ENCODE measurements at regions not wholly inside any gene's neighbourhood (a gene's known extent, or its start where the extent isn't known, plus 50 kb on each side); places are given as distances from the start of the nearest gene placed in this dataset.
"Not testable (repeated sequence)": the region's sequence is repeated elsewhere in the genome, so short reads cannot be mapped to it uniquely, and the experiment has no call there.

- H3K27me3 ChIP-seq (ENCODE audit: control insufficient read depth, insufficient read depth, low read length): no peaks in the 10 kb centered on the region
- H3K9ac ChIP-seq (ENCODE audit: low read length): no peak overlapping the region
- H3K9me3 ChIP-seq (ENCODE audit: control insufficient read depth, low read depth, low read length): no peaks in the 10 kb centered on the region
- H3K36me3 ChIP-seq (ENCODE audit: control insufficient read depth, low read depth, low read length): no peaks in the 10 kb centered on the region
- no peak overlapping the region for H3K4me3 ChIP-seq (ENCODE audit: low read length)
- no peaks in the 10 kb centered on the region for H3K4me1 ChIP-seq (ENCODE audit: control insufficient read depth, low read depth, low read length)
- H3K27ac ChIP-seq (ENCODE audit: low read length): no peak overlapping the region
These were observed 653.3 kb upstream of the MIS18BP1 start for GRCh38 chr14:45906257-45906656.

- no peaks in the 10 kb centered on the region for H3K27me3 ChIP-seq (ENCODE audit: control insufficient read depth, insufficient read depth, low read length)
- H3K27ac ChIP-seq (ENCODE audit: low read length): no peak overlapping the region
- H3K4me1 ChIP-seq (ENCODE audit: control insufficient read depth, low read depth, low read length): no peaks in the 10 kb centered on the region
- no peaks in the 10 kb centered on the region for H3K9me3 ChIP-seq (ENCODE audit: control insufficient read depth, low read depth, low read length)
- H3K4me3 ChIP-seq (ENCODE audit: low read length): no peak overlapping the region
- H3K9ac ChIP-seq (ENCODE audit: low read length): no peak overlapping the region
- H3K36me3 ChIP-seq (ENCODE audit: control insufficient read depth, low read depth, low read length): no peaks in the 10 kb centered on the region
These were observed 652.7 kb upstream of the MIS18BP1 start for GRCh38 chr14:45905672-45906071.

GRCh38 chr14:45904314-45904713 lies 651.3 kb upstream of the MIS18BP1 start:
- Histone ChIP-seq H3K4me1 (ENCODE audit: control insufficient read depth, low read depth, low read length) (no peaks in the 10 kb centered on the region), H3K36me3 (ENCODE audit: control insufficient read depth, low read depth, low read length) (no peaks in the 10 kb centered on the region), H3K4me3 (ENCODE audit: low read length) (no peak overlapping the region), H3K9ac (ENCODE audit: low read length) (no peak overlapping the region), H3K9me3 (ENCODE audit: control insufficient read depth, low read depth, low read length) (no peaks in the 10 kb centered on the region), H3K27me3 (ENCODE audit: control insufficient read depth, insufficient read depth, low read length) (no peaks in the 10 kb centered on the region), H3K27ac (ENCODE audit: low read length) (no peak overlapping the region)

DNA sequence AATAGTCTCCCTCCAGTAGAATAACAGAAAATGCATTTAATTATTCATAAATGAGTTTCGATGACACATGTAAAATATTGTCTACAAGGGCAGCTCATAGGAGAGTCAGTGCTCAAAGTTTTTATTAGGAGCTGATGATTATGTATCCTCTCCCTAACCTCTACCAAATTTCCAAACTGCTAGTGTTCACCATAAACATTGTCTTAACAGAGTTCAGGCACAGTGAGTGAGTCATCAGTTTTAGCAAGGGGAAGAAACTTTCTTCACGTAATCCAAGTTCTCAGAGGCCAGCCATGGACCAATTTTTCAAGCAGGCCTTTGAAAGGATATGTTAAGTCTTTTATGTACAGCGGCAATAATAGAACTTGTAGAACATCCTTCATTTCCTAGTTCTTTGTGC lies 649.2 kb upstream of the MIS18BP1 start:
- Histone ChIP-seq H3K4me3 (ENCODE audit: low read length) (no peak overlapping the region), H3K27ac (ENCODE audit: low read length) (no peak overlapping the region), H3K36me3 (ENCODE audit: control insufficient read depth, low read depth, low read length) (no peaks in the 10 kb centered on the region), H3K4me1 (ENCODE audit: control insufficient read depth, low read depth, low read length) (no peaks in the 10 kb centered on the region), H3K9ac (ENCODE audit: low read length) (no peak overlapping the region), H3K27me3 (ENCODE audit: control insufficient read depth, insufficient read depth, low read length) (no peaks in the 10 kb centered on the region), H3K9me3 (ENCODE audit: control insufficient read depth, low read depth, low read length) (no peaks in the 10 kb centered on the region)

- Histone ChIP-seq H3K9ac (ENCODE audit: low read length) (no peak overlapping the region), H3K27ac (ENCODE audit: low read length) (no peak overlapping the region), H3K4me3 (ENCODE audit: low read length) (no peak overlapping the region), H3K36me3 (ENCODE audit: control insufficient read depth, low read depth, low read length) (no peaks in the 10 kb centered on the region), H3K27me3 (ENCODE audit: control insufficient read depth, insufficient read depth, low read length) (no peaks in the 10 kb centered on the region), H3K9me3 (ENCODE audit: control insufficient read depth, low read depth, low read length) (no peaks in the 10 kb centered on the region), H3K4me1 (ENCODE audit: control insufficient read depth, low read depth, low read length) (no peaks in the 10 kb centered on the region)
These were observed 644.4 kb upstream of the MIS18BP1 start for GRCh38 chr14:45897439-45897838.

DNA sequence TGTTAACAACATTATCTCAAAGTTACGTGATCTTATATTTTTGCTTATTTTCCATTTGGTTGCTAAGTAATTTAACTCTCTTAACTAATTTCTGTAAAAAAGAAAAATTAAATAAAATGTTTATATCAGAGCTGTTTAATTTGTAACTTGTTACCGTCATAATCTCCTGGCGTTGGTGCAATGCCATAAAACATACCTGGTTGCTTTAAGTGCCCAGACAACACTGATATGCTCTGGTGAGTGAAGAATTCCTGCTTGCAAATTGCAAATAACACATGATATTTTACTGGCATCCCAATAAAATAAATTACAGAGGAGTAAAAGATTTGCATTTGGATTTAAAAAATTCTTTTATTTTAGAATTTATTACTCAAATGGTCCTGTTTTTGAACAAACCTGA lies 640.1 kb upstream of the MIS18BP1 start:
- Histone ChIP-seq H3K4me1 (ENCODE audit: control insufficient read depth, low read depth, low read length) (peaks cover 11% of the 10 kb centered on the region), H3K27me3 (ENCODE audit: control insufficient read depth, insufficient read depth, low read length) (no peaks in the 10 kb centered on the region), H3K9ac (ENCODE audit: low read length) (no peak overlapping the region), H3K27ac (ENCODE audit: low read length) (no peak overlapping the region), H3K4me3 (ENCODE audit: low read length) (no peak overlapping the region), H3K9me3 (ENCODE audit: control insufficient read depth, low read depth, low read length) (no peaks in the 10 kb centered on the region), H3K36me3 (ENCODE audit: control insufficient read depth, low read depth, low read length) (no peaks in the 10 kb centered on the region)

GRCh38 chr14:45891417-45892080 lies 638.5 kb upstream of the MIS18BP1 start:
- no peak overlapping the region for H3K27ac ChIP-seq (ENCODE audit: low read length)
- no peaks in the 10 kb centered on the region for H3K27me3 ChIP-seq (ENCODE audit: control insufficient read depth, insufficient read depth, low read length)
- H3K9ac ChIP-seq (ENCODE audit: low read length): no peak overlapping the region
- peaks cover 11% of the 10 kb centered on the region for H3K4me1 ChIP-seq (ENCODE audit: control insufficient read depth, low read depth, low read length)
- H3K9me3 ChIP-seq (ENCODE audit: control insufficient read depth, low read depth, low read length): no peaks in the 10 kb centered on the region
- H3K4me3 ChIP-seq (ENCODE audit: low read length): peak overlapping the region; percentile 15
- H3K36me3 ChIP-seq (ENCODE audit: control insufficient read depth, low read depth, low read length): no peaks in the 10 kb centered on the region

GRCh38 chr14:45888766-45889285 lies 635.8 kb upstream of the MIS18BP1 start:
- not testable (repeated sequence) for H3K9ac ChIP-seq (ENCODE audit: low read length); H3K27me3 ChIP-seq (ENCODE audit: control insufficient read depth, insufficient read depth, low read length); H3K9me3 ChIP-seq (ENCODE audit: control insufficient read depth, low read depth, low read length); H3K27ac ChIP-seq (ENCODE audit: low read length); H3K36me3 ChIP-seq (ENCODE audit: control insufficient read depth, low read depth, low read length)
- Histone ChIP-seq H3K4me1 (ENCODE audit: control insufficient read depth, low read depth, low read length) (peaks cover 11% of the 10 kb centered on the region), H3K4me3 (ENCODE audit: low read length) (peak overlapping the region; percentile 40)

- H3K36me3 ChIP-seq (ENCODE audit: control insufficient read depth, low read depth, low read length): no peaks in the 10 kb centered on the region
- H3K27me3 ChIP-seq (ENCODE audit: control insufficient read depth, insufficient read depth, low read length): no peaks in the 10 kb centered on the region
- no peak overlapping the region for H3K4me3 ChIP-seq (ENCODE audit: low read length)
- H3K4me1 ChIP-seq (ENCODE audit: control insufficient read depth, low read depth, low read length): no peaks in the 10 kb centered on the region
- no peaks in the 10 kb centered on the region for H3K9me3 ChIP-seq (ENCODE audit: control insufficient read depth, low read depth, low read length)
- H3K27ac ChIP-seq (ENCODE audit: low read length): no peak overlapping the region
- H3K9ac ChIP-seq (ENCODE audit: low read length): no peak overlapping the region
These were observed 625.0 kb upstream of the MIS18BP1 start for GRCh38 chr14:45877981-45878380.

GRCh38 chr14:45868863-45869262 lies 615.9 kb upstream of the MIS18BP1 start:
- Histone ChIP-seq H3K27me3 (ENCODE audit: control insufficient read depth, insufficient read depth, low read length) (no peaks in the 10 kb centered on the region), H3K36me3 (ENCODE audit: control insufficient read depth, low read depth, low read length) (no peaks in the 10 kb centered on the region), H3K4me3 (ENCODE audit: low read length) (no peak overlapping the region), H3K9ac (ENCODE audit: low read length) (no peak overlapping the region), H3K9me3 (ENCODE audit: control insufficient read depth, low read depth, low read length) (peaks cover 10% of the 10 kb centered on the region), H3K4me1 (ENCODE audit: control insufficient read depth, low read depth, low read length) (no peaks in the 10 kb centered on the region), H3K27ac (ENCODE audit: low read length) (no peak overlapping the region)

GRCh38 chr14:45868377-45868776 lies 615.4 kb upstream of the MIS18BP1 start:
- H3K4me1 ChIP-seq (ENCODE audit: control insufficient read depth, low read depth, low read length): no peaks in the 10 kb centered on the region
- no peak overlapping the region for H3K9ac ChIP-seq (ENCODE audit: low read length)
- H3K27me3 ChIP-seq (ENCODE audit: control insufficient read depth, insufficient read depth, low read length): no peaks in the 10 kb centered on the region
- H3K36me3 ChIP-seq (ENCODE audit: control insufficient read depth, low read depth, low read length): no peaks in the 10 kb centered on the region
- H3K4me3 ChIP-seq (ENCODE audit: low read length): no peak overlapping the region
- no peak overlapping the region for H3K27ac ChIP-seq (ENCODE audit: low read length)
- peaks cover 10% of the 10 kb centered on the region for H3K9me3 ChIP-seq (ENCODE audit: control insufficient read depth, low read depth, low read length)
